ENCODE measurements at regions not wholly inside any gene's neighbourhood (a gene's known extent, or its start where the extent isn't known, plus 50 kb on each side); places are given as distances from the start of the nearest gene placed in this dataset.

DNA sequence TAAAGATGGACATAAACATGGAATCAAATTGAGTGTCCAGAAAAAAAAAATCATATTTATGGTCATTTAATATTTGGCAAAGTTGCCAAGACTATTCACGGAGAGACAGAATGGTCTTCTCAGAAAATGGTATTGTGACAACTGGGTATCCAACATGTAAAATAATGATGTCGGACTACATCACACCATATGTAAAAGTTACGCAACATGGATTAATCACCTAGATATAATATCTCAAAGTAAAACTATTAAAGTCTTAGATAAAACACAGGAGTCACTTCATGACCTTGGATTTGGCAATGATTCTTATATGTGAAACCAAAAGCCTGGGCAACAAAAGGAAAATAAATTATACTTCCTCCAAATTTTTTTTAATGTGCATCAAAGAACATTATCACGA lies 1591.7 kb upstream of the DDX18 start:
- no peaks in the 10 kb centered on the region for H3K36me3 ChIP-seq (ENCODE audit: insufficient read depth, low read length, poor library complexity, severe bottlenecking)
- TF ChIP-seq EZH2 (IDR thresholded peaks at IDR 0.05; ENCODE audit: borderline replicate concordance, low read depth, low read length, poor library complexity, severe bottlenecking) (no peak), CTCF (conservative IDR thresholded peaks at IDR 0.05; ENCODE audit: low read depth, low read length) (no peak)
- ChIA-PET POLR2A (ENCODE audit: low non-redundant PET) (no interaction called here), CTCF (no interaction called here)
- no peak for DNase-seq (ENCODE audit: low spot score)
- no peak overlapping the region for H3K4me3 ChIP-seq (ENCODE audit: low read depth, low read length, poor library complexity, severe bottlenecking)
- H3K4me1 ChIP-seq (ENCODE audit: insufficient read depth, low read length, poor library complexity, severe bottlenecking) = no peaks in the 10 kb centered on the region
- no peaks in the 10 kb centered on the region for H3K27me3 ChIP-seq (replicated peaks; ENCODE audit: insufficient read depth, low read depth, low read length, poor library complexity)
- peaks cover 38% of the 10 kb centered on the region for H3K9me3 ChIP-seq (ENCODE audit: low read depth, low read length, poor library complexity, severe bottlenecking)
- no peak overlapping the region for H3K27ac ChIP-seq (ENCODE audit: low read depth, low read length, poor library complexity, severe bottlenecking)
- no TSS peak for BruUV-seq (replicated peaks)
- intact Hi-C loops (cut with micrococcal nuclease; ENCODE audit: unreplicated experiment) = no loop called here

GRCh38 chr2:116223912-116224311 lies 1590.6 kb upstream of the DDX18 start:
- POLR2A ChIA-PET (ENCODE audit: low non-redundant PET) = no interaction called here
- no TSS peak for BruUV-seq (replicated peaks)
- Histone ChIP-seq H3K9me3 (ENCODE audit: low read depth, low read length, poor library complexity, severe bottlenecking) (peaks cover 41% of the 10 kb centered on the region), H3K4me3 (ENCODE audit: low read depth, low read length, poor library complexity, severe bottlenecking) (no peak overlapping the region), H3K4me1 (ENCODE audit: insufficient read depth, low read length, poor library complexity, severe bottlenecking) (no peaks in the 10 kb centered on the region), H3K27me3 (replicated peaks; ENCODE audit: insufficient read depth, low read depth, low read length, poor library complexity) (no peaks in the 10 kb centered on the region), H3K36me3 (ENCODE audit: insufficient read depth, low read length, poor library complexity, severe bottlenecking) (no peaks in the 10 kb centered on the region), H3K27ac (ENCODE audit: low read depth, low read length, poor library complexity, severe bottlenecking) (no peak overlapping the region)
- DNase-seq (ENCODE audit: low spot score) = no peak
- intact Hi-C loops (cut with micrococcal nuclease; ENCODE audit: unreplicated experiment) = no loop called here
- CTCF ChIA-PET = no interaction called here
- no peak for TF ChIP-seq EZH2 (IDR thresholded peaks at IDR 0.05; ENCODE audit: borderline replicate concordance, low read depth, low read length, poor library complexity, severe bottlenecking)
- no peak for TF ChIP-seq CTCF (conservative IDR thresholded peaks at IDR 0.05; ENCODE audit: low read depth, low read length)

GRCh38 chr2:116224610-116225009 lies 1589.9 kb upstream of the DDX18 start:
- H3K4me1 ChIP-seq (ENCODE audit: insufficient read depth, low read length, poor library complexity, severe bottlenecking) = no peaks in the 10 kb centered on the region
- ChIA-PET POLR2A (ENCODE audit: low non-redundant PET) (no interaction called here), CTCF (no interaction called here)
- no peaks in the 10 kb centered on the region for H3K27me3 ChIP-seq (replicated peaks; ENCODE audit: insufficient read depth, low read depth, low read length, poor library complexity)
- no peaks in the 10 kb centered on the region for H3K36me3 ChIP-seq (ENCODE audit: insufficient read depth, low read length, poor library complexity, severe bottlenecking)
- H3K27ac ChIP-seq (ENCODE audit: low read depth, low read length, poor library complexity, severe bottlenecking) = no peak overlapping the region
- BruUV-seq (replicated peaks) = no TSS peak
- no peak overlapping the region for H3K4me3 ChIP-seq (ENCODE audit: low read depth, low read length, poor library complexity, severe bottlenecking)
- no peak for DNase-seq (ENCODE audit: low spot score)
- peaks cover 45% of the 10 kb centered on the region for H3K9me3 ChIP-seq (ENCODE audit: low read depth, low read length, poor library complexity, severe bottlenecking)
- TF ChIP-seq CTCF (conservative IDR thresholded peaks at IDR 0.05; ENCODE audit: low read depth, low read length) (no peak), EZH2 (IDR thresholded peaks at IDR 0.05; ENCODE audit: borderline replicate concordance, low read depth, low read length, poor library complexity, severe bottlenecking) (no peak)
- intact Hi-C loops (cut with micrococcal nuclease; ENCODE audit: unreplicated experiment) = no loop called here
